ENCODE measurements at regions not wholly inside any gene's neighbourhood (a gene's known extent, or its start where the extent isn't known, plus 50 kb on each side); places are given as distances from the start of the nearest gene placed in this dataset.

DNA sequence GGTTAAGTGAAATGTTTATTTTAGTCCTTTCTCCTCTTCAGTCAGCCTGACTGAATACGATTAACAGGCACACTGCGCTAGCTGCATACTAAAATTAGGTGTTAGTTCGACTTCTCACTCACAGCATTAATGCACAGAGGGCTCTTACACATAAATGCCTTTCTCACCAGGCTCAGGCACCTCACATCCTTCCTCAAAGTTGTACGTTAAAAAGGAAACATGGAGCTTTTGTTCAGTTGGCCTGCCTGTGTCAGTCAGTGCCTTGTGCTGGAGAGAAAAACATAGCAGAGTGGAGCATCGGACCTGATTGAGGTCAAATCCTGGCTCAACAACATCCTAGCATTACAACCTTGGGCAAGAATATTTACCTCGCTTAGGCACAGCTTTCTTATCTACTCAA, 236.0 kb upstream of the ZNF462 start:
- TF ChIP-seq, protein P1, sequence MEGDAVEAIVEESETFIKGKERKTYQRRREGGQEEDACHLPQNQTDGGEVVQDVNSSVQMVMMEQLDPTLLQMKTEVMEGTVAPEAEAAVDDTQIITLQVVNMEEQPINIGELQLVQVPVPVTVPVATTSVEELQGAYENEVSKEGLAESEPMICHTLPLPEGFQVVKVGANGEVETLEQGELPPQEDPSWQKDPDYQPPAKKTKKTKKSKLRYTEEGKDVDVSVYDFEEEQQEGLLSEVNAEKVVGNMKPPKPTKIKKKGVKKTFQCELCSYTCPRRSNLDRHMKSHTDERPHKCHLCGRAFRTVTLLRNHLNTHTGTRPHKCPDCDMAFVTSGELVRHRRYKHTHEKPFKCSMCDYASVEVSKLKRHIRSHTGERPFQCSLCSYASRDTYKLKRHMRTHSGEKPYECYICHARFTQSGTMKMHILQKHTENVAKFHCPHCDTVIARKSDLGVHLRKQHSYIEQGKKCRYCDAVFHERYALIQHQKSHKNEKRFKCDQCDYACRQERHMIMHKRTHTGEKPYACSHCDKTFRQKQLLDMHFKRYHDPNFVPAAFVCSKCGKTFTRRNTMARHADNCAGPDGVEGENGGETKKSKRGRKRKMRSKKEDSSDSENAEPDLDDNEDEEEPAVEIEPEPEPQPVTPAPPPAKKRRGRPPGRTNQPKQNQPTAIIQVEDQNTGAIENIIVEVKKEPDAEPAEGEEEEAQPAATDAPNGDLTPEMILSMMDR (IDR thresholded peaks at IDR 0.05): no peak
- TF ChIP-seq ZFX (IDR thresholded peaks at IDR 0.05; ENCODE audit: borderline replicate concordance): no peak

Data from 22Rv1 (cell line).